SU-DHL-6 (cell line): ENCODE measurements at regions not wholly inside any gene's neighbourhood (a gene's known extent, or its start where the extent isn't known, plus 50 kb on each side); places are given as distances from the start of the nearest gene placed in this dataset.

Experiments used
- CTCF ChIP-seq: fragments of 200-600 bp; sonication (generic); IDR thresholded peaks from one replicate; pipeline ENCODE4 v1.5.1; 2017; ENCODE audit warnings: antibody characterized with exemption, mild to moderate bottlenecking, low read length, moderate library complexity; ENCODE audit not compliant: insufficient read depth, poor library complexity, severe bottlenecking
- EZH2phosphoT487 ChIP-seq: fragments of 200-600 bp; sonication (generic), shearing (Covaris generic); conservative IDR thresholded peaks from 2 replicates; pipeline ENCODE4 v1.6.1; 2018; ENCODE audit warnings: mild to moderate bottlenecking, antibody characterized with exemption, low read length, moderate library complexity, mixed read lengths

GRCh38 chr13:111045170-111045569 lies 69.9 kb upstream of the ARHGEF7 start:
- TF ChIP-seq CTCF, result no peak
- no peak for TF ChIP-seq EZH2phosphoT487
